Ishikawa (cell line): ENCODE measurements at regions not wholly inside any gene's neighbourhood (a gene's known extent, or its start where the extent isn't known, plus 50 kb on each side); places are given as distances from the start of the nearest gene placed in this dataset.

ENCODE experiments used
- CEBPB ChIP-seq: IDR thresholded peaks from 2 replicates; pipeline ENCODE4 v1.6.1; 2012
- CREB1 ChIP-seq: IDR thresholded peaks from 2 replicates; pipeline ENCODE4 v1.6.1; 2012; ENCODE audit warnings: low read depth
- EP300 ChIP-seq: IDR thresholded peaks from 2 replicates; pipeline ENCODE4 v1.6.1; 2012; ENCODE audit warnings: borderline replicate concordance
- FOXM1 ChIP-seq: IDR thresholded peaks from 2 replicates; pipeline ENCODE4 v1.6.1; 2012; ENCODE audit warnings: low read depth, borderline replicate concordance
- MAX ChIP-seq: IDR thresholded peaks from 2 replicates; pipeline ENCODE4 v1.6.1; 2012
- NFIC ChIP-seq: IDR thresholded peaks from 2 replicates; pipeline ENCODE4 v1.6.1; 2012
- RAD21 ChIP-seq: IDR thresholded peaks from 2 replicates; pipeline ENCODE4 v1.6.1; 2012; ENCODE audit warnings: low read depth
- REST ChIP-seq: IDR thresholded peaks from 2 replicates; pipeline ENCODE4 v1.6.1; 2012; ENCODE audit warnings: low read depth, mild to moderate bottlenecking
- TAF1 ChIP-seq: IDR thresholded peaks from 2 replicates; pipeline ENCODE4 v1.6.1; 2012; ENCODE audit warnings: low read depth, mild to moderate bottlenecking
- TCF12 ChIP-seq: IDR thresholded peaks from 2 replicates; pipeline ENCODE4 v1.6.1; 2012; ENCODE audit warnings: low read depth
- TEAD4 ChIP-seq: IDR thresholded peaks from 2 replicates; pipeline ENCODE4 v1.6.1; 2012
- YY1 ChIP-seq: IDR thresholded peaks from 2 replicates; pipeline ENCODE4 v1.6.1; 2012; ENCODE audit warnings: low read depth

- TF ChIP-seq TEAD4 (no peak), CEBPB (no peak), MAX (no peak), CREB1 (no peak), YY1 (no peak), TAF1 (no peak), RAD21 (no peak), EP300 (no peak), NFIC (no peak), REST (no peak), TCF12 (no peak), FOXM1 (no peak)
These were observed 320.8 kb upstream of the TMPO start for GRCh38 chr12:98194591-98194990.
